Liver (tissue), 8 donors: ENCODE measurements at regions not wholly inside any gene's neighbourhood (a gene's known extent, or its start where the extent isn't known, plus 50 kb on each side); places are given as distances from the start of the nearest gene placed in this dataset.

Source experiments
- DNase-seq: peaks from one replicate; pipeline ENCODE4 v3.0.0-alpha.2; 2017; ENCODE audit warnings: low spot score
- H3K27ac ChIP-seq, 2 donors: one replicate each; pipeline ENCODE4 v1.7.0; 2013; ENCODE audit warnings: inconsistent platforms in 2 of 2, low read length in 2 of 2, control low read depth in 1 of 2, low read depth in 1 of 2, mild to moderate bottlenecking in 1 of 2
- H3K27me3 ChIP-seq, 4 donors: one replicate each; pipeline versions ENCODE4 v1.6.1 to v1.7.0; 2013; ENCODE audit warnings: low read length in 3 of 4, inconsistent platforms in 1 of 4, mild to moderate bottlenecking in 1 of 4, moderate library complexity in 1 of 4; ENCODE audit not compliant: control insufficient read depth in 4 of 4, insufficient read depth in 4 of 4
- H3K36me3 ChIP-seq, 4 donors: one replicate each; pipeline versions ENCODE4 v1.6.1 to v1.7.0; 2013; ENCODE audit warnings: low read length in 3 of 4, mild to moderate bottlenecking in 3 of 4, low read depth in 1 of 4, moderate library complexity in 1 of 4; ENCODE audit not compliant: control insufficient read depth in 4 of 4, insufficient read depth in 3 of 4
- H3K4me1 ChIP-seq, 4 donors: one replicate each; pipeline versions ENCODE4 v1.6.1 to v1.7.0; 2013; ENCODE audit warnings: low read length in 3 of 4, mild to moderate bottlenecking in 3 of 4, moderate library complexity in 1 of 4; ENCODE audit not compliant: control insufficient read depth in 4 of 4, insufficient read depth in 4 of 4
- H3K4me3 ChIP-seq, 3 donors: one replicate each; pipeline versions ENCODE4 v1.6.1 to v1.7.0; 2013; ENCODE audit warnings: low read length in 3 of 3, control low read depth in 1 of 3, low read depth in 1 of 3, mild to moderate bottlenecking in 1 of 3
- H3K9ac ChIP-seq, 2 donors: one replicate each; pipeline ENCODE4 v1.7.0; 2013; ENCODE audit warnings: low read length in 2 of 2, mild to moderate bottlenecking in 2 of 2, moderate library complexity in 2 of 2, control low read depth in 1 of 2, low read depth in 1 of 2
- H3K9me3 ChIP-seq, 4 donors: one replicate each; pipeline versions ENCODE4 v1.6.1 to v1.7.0; 2013; ENCODE audit warnings: low read length in 3 of 4; ENCODE audit not compliant: control insufficient read depth in 4 of 4
- HNF4G ChIP-seq: IDR thresholded peaks from 2 replicates; pipeline ENCODE4 v1.6.1; 2016; ENCODE audit warnings: antibody characterized with exemption
- JUND ChIP-seq, 2 donors: IDR thresholded peaks; 2 replicates each; pipeline ENCODE4 v1.6.1; 2016; ENCODE audit warnings: antibody characterized with exemption in 2 of 2
- RAD21 ChIP-seq, 2 donors: IDR thresholded peaks; 2 replicates each; pipeline ENCODE4 v1.6.1; 2016; ENCODE audit warnings: antibody characterized with exemption in 2 of 2, mild to moderate bottlenecking in 2 of 2
- TAF1 ChIP-seq: conservative IDR thresholded peaks from 2 replicates; pipeline ENCODE4 v1.6.1; 2016; ENCODE audit warnings: antibody characterized with exemption, mild to moderate bottlenecking
- YY1 ChIP-seq: IDR thresholded peaks from 2 replicates; pipeline ENCODE4 v1.6.1; 2016; ENCODE audit warnings: antibody characterized with exemption, mild to moderate bottlenecking
- WGBS: extraction: QIAGEN DNeasy Blood & Tissue Kit; methylation state at CpG from one replicate; pipeline ENCODE4 v1.1.7; 2013; 5-methylcytosine and 5-hydroxymethylcytosine counted together
- TF ChIP-seq, protein P1 (sequence below): IDR thresholded peaks from 2 replicates; pipeline ENCODE4 v1.6.1; 2016; ENCODE audit warnings: antibody characterized with exemption, mild to moderate bottlenecking
- TF ChIP-seq, protein P2 (sequence below): fragments of 150-350 bp; IDR thresholded peaks from 2 replicates; pipeline ENCODE4 v1.5.1; 2017; ENCODE audit warnings: improper control_type of control experiment, low read depth, low read length; ENCODE audit not compliant: missing input control
- TF ChIP-seq, protein P3 (sequence below): IDR thresholded peaks from 2 replicates; pipeline ENCODE4 v1.6.1; 2016; ENCODE audit warnings: antibody characterized with exemption
- TF ChIP-seq, protein P4 (sequence below): IDR thresholded peaks from 2 replicates; pipeline ENCODE4 v1.6.1; 2016; ENCODE audit warnings: antibody characterized with exemption
- TF ChIP-seq, protein P5 (sequence below): IDR thresholded peaks from 2 replicates; pipeline ENCODE4 v1.6.1; 2016; ENCODE audit warnings: antibody characterized with exemption
- donor health status: healthy.
- donor health status: healthy.
- donor health status: healthy.
- donor health status: healthy.
- donor health status: healthy.

DNA sequence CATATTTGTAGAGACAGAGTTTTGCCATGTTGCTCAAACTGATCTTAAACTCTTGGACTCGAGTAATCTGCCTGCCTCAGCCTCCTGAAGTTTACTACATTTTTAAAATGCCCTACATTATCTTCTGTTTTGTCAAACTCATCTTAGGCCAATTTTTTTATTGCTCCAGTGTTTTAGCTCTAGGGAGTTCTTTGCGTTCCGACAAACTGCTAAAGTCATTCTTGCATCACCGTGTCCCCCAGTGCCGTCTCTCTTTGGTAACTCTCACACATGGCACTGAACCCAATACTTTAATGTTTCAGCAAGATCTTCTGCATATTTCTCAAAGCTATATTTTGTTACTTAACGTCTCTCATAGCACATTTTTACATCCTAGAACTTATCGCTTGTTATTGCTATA lies 440.9 kb upstream of the NRXN1 start:
- no peak overlapping the region for H3K27ac ChIP-seq
- TF ChIP-seq HNF4G: no peak
- no peak for TF ChIP-seq TAF1
- no peak for TF ChIP-seq YY1
- TF ChIP-seq, protein P1, sequence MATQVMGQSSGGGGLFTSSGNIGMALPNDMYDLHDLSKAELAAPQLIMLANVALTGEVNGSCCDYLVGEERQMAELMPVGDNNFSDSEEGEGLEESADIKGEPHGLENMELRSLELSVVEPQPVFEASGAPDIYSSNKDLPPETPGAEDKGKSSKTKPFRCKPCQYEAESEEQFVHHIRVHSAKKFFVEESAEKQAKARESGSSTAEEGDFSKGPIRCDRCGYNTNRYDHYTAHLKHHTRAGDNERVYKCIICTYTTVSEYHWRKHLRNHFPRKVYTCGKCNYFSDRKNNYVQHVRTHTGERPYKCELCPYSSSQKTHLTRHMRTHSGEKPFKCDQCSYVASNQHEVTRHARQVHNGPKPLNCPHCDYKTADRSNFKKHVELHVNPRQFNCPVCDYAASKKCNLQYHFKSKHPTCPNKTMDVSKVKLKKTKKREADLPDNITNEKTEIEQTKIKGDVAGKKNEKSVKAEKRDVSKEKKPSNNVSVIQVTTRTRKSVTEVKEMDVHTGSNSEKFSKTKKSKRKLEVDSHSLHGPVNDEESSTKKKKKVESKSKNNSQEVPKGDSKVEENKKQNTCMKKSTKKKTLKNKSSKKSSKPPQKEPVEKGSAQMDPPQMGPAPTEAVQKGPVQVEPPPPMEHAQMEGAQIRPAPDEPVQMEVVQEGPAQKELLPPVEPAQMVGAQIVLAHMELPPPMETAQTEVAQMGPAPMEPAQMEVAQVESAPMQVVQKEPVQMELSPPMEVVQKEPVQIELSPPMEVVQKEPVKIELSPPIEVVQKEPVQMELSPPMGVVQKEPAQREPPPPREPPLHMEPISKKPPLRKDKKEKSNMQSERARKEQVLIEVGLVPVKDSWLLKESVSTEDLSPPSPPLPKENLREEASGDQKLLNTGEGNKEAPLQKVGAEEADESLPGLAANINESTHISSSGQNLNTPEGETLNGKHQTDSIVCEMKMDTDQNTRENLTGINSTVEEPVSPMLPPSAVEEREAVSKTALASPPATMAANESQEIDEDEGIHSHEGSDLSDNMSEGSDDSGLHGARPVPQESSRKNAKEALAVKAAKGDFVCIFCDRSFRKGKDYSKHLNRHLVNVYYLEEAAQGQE: no peak
- TF ChIP-seq, protein P2, sequence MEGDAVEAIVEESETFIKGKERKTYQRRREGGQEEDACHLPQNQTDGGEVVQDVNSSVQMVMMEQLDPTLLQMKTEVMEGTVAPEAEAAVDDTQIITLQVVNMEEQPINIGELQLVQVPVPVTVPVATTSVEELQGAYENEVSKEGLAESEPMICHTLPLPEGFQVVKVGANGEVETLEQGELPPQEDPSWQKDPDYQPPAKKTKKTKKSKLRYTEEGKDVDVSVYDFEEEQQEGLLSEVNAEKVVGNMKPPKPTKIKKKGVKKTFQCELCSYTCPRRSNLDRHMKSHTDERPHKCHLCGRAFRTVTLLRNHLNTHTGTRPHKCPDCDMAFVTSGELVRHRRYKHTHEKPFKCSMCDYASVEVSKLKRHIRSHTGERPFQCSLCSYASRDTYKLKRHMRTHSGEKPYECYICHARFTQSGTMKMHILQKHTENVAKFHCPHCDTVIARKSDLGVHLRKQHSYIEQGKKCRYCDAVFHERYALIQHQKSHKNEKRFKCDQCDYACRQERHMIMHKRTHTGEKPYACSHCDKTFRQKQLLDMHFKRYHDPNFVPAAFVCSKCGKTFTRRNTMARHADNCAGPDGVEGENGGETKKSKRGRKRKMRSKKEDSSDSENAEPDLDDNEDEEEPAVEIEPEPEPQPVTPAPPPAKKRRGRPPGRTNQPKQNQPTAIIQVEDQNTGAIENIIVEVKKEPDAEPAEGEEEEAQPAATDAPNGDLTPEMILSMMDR: no peak
- H3K9me3 ChIP-seq: no peaks in the 10 kb centered on the region
- no peaks in the 10 kb centered on the region for H3K27me3 ChIP-seq
- DNase-seq: no peak
- no peak overlapping the region for H3K4me3 ChIP-seq
- 89% methylated on average over 7 of the region's 7 CpGs for WGBS
- H3K4me1 ChIP-seq: no peaks in the 10 kb centered on the region
- H3K36me3 ChIP-seq: no peaks in the 10 kb centered on the region
- H3K9ac ChIP-seq: no peak overlapping the region

DNA sequence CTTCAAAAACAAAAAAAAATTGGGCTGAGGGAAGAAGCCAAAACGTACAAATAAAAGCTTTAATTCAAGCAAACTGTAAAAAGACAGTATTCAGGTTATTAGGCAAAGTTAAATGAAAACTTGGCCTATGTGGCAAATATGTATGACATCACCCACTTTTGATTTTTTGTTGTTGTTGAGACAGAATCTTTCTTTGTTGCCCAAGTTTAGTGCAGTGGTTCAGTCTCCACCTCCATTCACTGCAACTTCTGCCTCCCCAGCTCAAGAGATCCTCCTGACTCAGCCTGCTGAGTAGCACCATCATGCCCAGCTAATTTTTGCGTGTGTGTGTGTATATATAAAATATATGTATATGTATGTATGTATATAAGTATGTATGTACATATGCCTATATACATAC lies 440.4 kb upstream of the NRXN1 start:
- Histone ChIP-seq H3K36me3 (no peaks in the 10 kb centered on the region), H3K27me3 (no peaks in the 10 kb centered on the region), H3K27ac (no peak overlapping the region), H3K4me1 (no peaks in the 10 kb centered on the region), H3K4me3 (no peak overlapping the region), H3K9me3 (no peaks in the 10 kb centered on the region), H3K9ac (no peak overlapping the region)
- WGBS: 75% methylated on average over 2 of the region's 2 CpGs
- TF ChIP-seq, protein P2: no peak
- TF ChIP-seq HNF4G: no peak
- no peak for TF ChIP-seq RAD21 (IDR thresholded peaks at IDR 0.05)
- TF ChIP-seq TAF1: no peak
- TF ChIP-seq, protein P1: no peak
- no peak for TF ChIP-seq JUND (IDR thresholded peaks at IDR 0.05)
- TF ChIP-seq, protein P3, sequence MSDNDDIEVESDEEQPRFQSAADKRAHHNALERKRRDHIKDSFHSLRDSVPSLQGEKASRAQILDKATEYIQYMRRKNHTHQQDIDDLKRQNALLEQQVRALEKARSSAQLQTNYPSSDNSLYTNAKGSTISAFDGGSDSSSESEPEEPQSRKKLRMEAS: no peak
- TF ChIP-seq, protein P4, sequence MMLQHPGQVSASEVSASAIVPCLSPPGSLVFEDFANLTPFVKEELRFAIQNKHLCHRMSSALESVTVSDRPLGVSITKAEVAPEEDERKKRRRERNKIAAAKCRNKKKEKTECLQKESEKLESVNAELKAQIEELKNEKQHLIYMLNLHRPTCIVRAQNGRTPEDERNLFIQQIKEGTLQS: no peak
- TF ChIP-seq, protein P5, sequence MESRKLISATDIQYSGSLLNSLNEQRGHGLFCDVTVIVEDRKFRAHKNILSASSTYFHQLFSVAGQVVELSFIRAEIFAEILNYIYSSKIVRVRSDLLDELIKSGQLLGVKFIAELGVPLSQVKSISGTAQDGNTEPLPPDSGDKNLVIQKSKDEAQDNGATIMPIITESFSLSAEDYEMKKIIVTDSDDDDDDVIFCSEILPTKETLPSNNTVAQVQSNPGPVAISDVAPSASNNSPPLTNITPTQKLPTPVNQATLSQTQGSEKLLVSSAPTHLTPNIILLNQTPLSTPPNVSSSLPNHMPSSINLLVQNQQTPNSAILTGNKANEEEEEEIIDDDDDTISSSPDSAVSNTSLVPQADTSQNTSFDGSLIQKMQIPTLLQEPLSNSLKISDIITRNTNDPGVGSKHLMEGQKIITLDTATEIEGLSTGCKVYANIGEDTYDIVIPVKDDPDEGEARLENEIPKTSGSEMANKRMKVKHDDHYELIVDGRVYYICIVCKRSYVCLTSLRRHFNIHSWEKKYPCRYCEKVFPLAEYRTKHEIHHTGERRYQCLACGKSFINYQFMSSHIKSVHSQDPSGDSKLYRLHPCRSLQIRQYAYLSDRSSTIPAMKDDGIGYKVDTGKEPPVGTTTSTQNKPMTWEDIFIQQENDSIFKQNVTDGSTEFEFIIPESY: no peak
- no peak for DNase-seq
